ENCODE measurements at regions not wholly inside any gene's neighbourhood (a gene's known extent, or its start where the extent isn't known, plus 50 kb on each side); places are given as distances from the start of the nearest gene placed in this dataset.

DNA sequence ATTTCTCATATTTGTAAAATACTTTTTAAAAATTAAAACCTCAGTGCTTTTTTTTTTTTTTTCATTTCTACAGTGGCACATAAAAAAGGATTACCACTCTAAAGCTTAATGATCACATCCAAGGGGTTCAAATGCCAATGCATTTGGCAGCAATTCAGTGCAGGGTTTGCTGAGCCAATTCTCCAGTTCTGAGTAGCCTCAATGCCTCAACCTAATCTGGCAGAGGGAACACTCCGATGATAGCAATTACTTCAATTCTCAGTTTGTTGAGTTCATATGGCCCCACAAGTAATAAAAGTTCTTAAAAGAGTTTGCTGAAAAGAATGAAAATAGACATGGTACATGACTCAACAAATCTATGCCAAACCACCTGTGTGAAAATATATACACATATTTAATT lies 79.3 kb upstream of the RBMS3 start:
- Histone ChIP-seq H3K4me3 (IDR thresholded peaks at IDR 0.05; ENCODE audit: insufficient read depth, low read depth, low read length) (no peak overlapping the region), H4K20me1 (ENCODE audit: insufficient read depth) (no peaks in the 10 kb centered on the region), H2AFZ (ENCODE audit: low read depth) (no peak overlapping the region), H3K9ac (no peak overlapping the region), H3K4me1 (ENCODE audit: low read depth, poor library complexity, severe bottlenecking) (no peaks in the 10 kb centered on the region), H3K27ac (no peak overlapping the region), H3K36me3 (ENCODE audit: insufficient read depth) (no peaks in the 10 kb centered on the region), H3K4me2 (no peak overlapping the region), H3K79me2 (ENCODE audit: insufficient read depth, low read depth) (no peaks in the 10 kb centered on the region), H3K27me3 (ENCODE audit: insufficient read depth, low read depth) (no peaks in the 10 kb centered on the region)
- TF ChIP-seq, protein P1, sequence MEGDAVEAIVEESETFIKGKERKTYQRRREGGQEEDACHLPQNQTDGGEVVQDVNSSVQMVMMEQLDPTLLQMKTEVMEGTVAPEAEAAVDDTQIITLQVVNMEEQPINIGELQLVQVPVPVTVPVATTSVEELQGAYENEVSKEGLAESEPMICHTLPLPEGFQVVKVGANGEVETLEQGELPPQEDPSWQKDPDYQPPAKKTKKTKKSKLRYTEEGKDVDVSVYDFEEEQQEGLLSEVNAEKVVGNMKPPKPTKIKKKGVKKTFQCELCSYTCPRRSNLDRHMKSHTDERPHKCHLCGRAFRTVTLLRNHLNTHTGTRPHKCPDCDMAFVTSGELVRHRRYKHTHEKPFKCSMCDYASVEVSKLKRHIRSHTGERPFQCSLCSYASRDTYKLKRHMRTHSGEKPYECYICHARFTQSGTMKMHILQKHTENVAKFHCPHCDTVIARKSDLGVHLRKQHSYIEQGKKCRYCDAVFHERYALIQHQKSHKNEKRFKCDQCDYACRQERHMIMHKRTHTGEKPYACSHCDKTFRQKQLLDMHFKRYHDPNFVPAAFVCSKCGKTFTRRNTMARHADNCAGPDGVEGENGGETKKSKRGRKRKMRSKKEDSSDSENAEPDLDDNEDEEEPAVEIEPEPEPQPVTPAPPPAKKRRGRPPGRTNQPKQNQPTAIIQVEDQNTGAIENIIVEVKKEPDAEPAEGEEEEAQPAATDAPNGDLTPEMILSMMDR (conservative IDR thresholded peaks at IDR 0.05; ENCODE audit: low read depth, low read length): no peak

DNA sequence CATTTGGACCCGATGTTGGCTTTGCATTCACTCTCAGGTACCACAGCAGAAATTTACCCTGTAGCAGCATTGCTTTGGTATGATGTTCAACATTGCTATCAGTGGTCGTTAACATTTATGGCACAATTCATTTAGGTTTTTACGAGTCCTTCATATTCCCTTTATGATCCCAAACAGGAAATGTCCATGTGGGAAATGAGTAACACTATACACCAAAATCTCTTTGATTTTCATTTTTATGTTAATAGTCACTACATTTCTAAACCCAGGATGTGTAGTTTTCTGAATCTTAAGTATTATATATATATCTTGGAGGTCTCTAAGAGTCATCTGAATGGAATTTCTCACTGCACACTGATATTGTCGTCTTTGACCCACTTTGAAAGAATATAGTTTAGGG lies 78.5 kb upstream of the RBMS3 start:
- Histone ChIP-seq H3K36me3 (ENCODE audit: insufficient read depth) (no peaks in the 10 kb centered on the region), H3K4me3 (IDR thresholded peaks at IDR 0.05; ENCODE audit: insufficient read depth, low read depth, low read length) (no peak overlapping the region), H3K4me1 (ENCODE audit: low read depth, poor library complexity, severe bottlenecking) (no peaks in the 10 kb centered on the region), H4K20me1 (ENCODE audit: insufficient read depth) (no peaks in the 10 kb centered on the region), H3K27ac (no peak overlapping the region), H2AFZ (ENCODE audit: low read depth) (no peak overlapping the region), H3K27me3 (ENCODE audit: insufficient read depth, low read depth) (no peaks in the 10 kb centered on the region), H3K4me2 (no peak overlapping the region), H3K9ac (no peak overlapping the region), H3K79me2 (ENCODE audit: insufficient read depth, low read depth) (no peaks in the 10 kb centered on the region)
- TF ChIP-seq, protein P1 (conservative IDR thresholded peaks at IDR 0.05; ENCODE audit: low read depth, low read length): no peak

DNA sequence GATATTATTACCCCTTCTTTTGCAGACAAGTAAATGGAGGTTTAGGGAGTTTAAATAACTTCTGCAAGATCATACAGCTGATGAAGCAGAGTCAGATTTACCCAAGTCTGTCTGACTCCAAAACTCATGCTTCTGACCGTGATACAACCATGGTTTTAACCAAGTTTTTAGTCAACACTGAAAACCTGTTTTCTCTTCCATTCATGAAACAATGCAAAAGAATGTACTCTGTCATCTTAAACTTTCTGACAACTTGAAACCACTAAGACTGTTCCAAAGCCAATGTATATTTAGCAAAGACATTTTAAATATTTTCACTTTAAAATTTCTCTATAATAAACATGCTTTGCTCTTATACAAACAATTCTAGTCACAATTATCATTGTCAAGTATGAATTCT lies 77.0 kb upstream of the RBMS3 start:
- Histone ChIP-seq H2AFZ (ENCODE audit: low read depth) (no peak overlapping the region), H3K4me2 (no peak overlapping the region), H3K27ac (no peak overlapping the region), H3K27me3 (ENCODE audit: insufficient read depth, low read depth) (no peaks in the 10 kb centered on the region), H4K20me1 (ENCODE audit: insufficient read depth) (no peaks in the 10 kb centered on the region), H3K9ac (no peak overlapping the region), H3K36me3 (ENCODE audit: insufficient read depth) (no peaks in the 10 kb centered on the region), H3K79me2 (ENCODE audit: insufficient read depth, low read depth) (no peaks in the 10 kb centered on the region), H3K4me1 (ENCODE audit: low read depth, poor library complexity, severe bottlenecking) (no peaks in the 10 kb centered on the region), H3K4me3 (IDR thresholded peaks at IDR 0.05; ENCODE audit: insufficient read depth, low read depth, low read length) (no peak overlapping the region)
- TF ChIP-seq, protein P1 (conservative IDR thresholded peaks at IDR 0.05; ENCODE audit: low read depth, low read length): no peak

DNA sequence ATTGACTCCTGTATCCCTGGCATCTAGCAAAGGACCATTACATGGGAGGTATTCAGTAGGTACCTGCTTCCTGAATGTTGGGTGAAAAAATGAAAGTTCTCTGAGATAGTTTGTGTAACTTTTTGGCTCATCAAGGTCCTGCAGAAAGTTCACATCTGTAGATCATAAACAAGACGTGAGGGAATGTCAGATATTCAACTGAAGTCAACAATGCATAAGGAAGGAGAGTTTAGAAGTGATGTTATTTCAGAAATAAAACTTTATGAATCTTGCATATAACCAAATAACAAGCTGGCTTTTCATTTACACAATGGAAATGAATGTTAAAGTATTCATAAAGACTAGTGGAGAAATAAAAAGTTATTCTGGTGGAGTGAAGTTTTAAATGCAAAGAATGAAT lies 73.4 kb upstream of the RBMS3 start:
- H3K79me2 ChIP-seq (ENCODE audit: insufficient read depth, low read depth): no peaks in the 10 kb centered on the region
- H3K4me3 ChIP-seq (IDR thresholded peaks at IDR 0.05; ENCODE audit: insufficient read depth, low read depth, low read length): no peak overlapping the region
- no peaks in the 10 kb centered on the region for H3K4me1 ChIP-seq (ENCODE audit: low read depth, poor library complexity, severe bottlenecking)
- TF ChIP-seq, protein P1 (conservative IDR thresholded peaks at IDR 0.05; ENCODE audit: low read depth, low read length): no peak
- no peak overlapping the region for H3K4me2 ChIP-seq
- H3K36me3 ChIP-seq (ENCODE audit: insufficient read depth): no peaks in the 10 kb centered on the region
- no peaks in the 10 kb centered on the region for H4K20me1 ChIP-seq (ENCODE audit: insufficient read depth)
- no peak overlapping the region for H3K9ac ChIP-seq
- no peak overlapping the region for H2AFZ ChIP-seq (ENCODE audit: low read depth)
- H3K27ac ChIP-seq: no peak overlapping the region
- no peaks in the 10 kb centered on the region for H3K27me3 ChIP-seq (ENCODE audit: insufficient read depth, low read depth)
